Cardiac muscle cell (in vitro differentiated cells and primary cell): ENCODE measurements at regions not wholly inside any gene's neighbourhood (a gene's known extent, or its start where the extent isn't known, plus 50 kb on each side); places are given as distances from the start of the nearest gene placed in this dataset.

Source experiments
- DNase-seq, 2 donors: peaks; one replicate each; pipeline versions ENCODE4 v3.0.0 to v3.0.0-alpha.2; 2010 to 2017; ENCODE audit warnings: low read depth in 1 of 2, low spot score in 1 of 2
- H3K27ac ChIP-seq: fragments of 200-600 bp; sonication (generic); 2 replicates; pipeline ENCODE4 v1.5.1; 2016
- H3K27me3 ChIP-seq: fragments of 200-600 bp; sonication (generic); 2 replicates; pipeline ENCODE4 v1.6.0; 2016; ENCODE audit warnings: control low read depth
- H3K36me3 ChIP-seq: fragments of 200-600 bp; sonication (generic); 2 replicates; pipeline ENCODE4 v1.5.1; 2016; ENCODE audit warnings: control low read depth
- H3K4me1 ChIP-seq: fragments of 200-600 bp; sonication (generic); 2 replicates; pipeline ENCODE4 v1.8.1; 2017; ENCODE audit warnings: low read depth, mild to moderate bottlenecking, mixed run types
- H3K4me3 ChIP-seq: fragments of 200-600 bp; sonication (generic); 2 replicates; pipeline ENCODE4 v1.5.1; 2016; ENCODE audit warnings: mild to moderate bottlenecking
- H3K9me3 ChIP-seq: fragments of 200-600 bp; sonication (generic); 2 replicates; pipeline ENCODE4 v1.5.1; 2017; ENCODE audit warnings: low read depth, mild to moderate bottlenecking, control low read depth
- TF ChIP-seq, protein P1 (sequence below): IDR thresholded peaks from 2 replicates; pipeline ENCODE4 v1.5.1; 2012; ENCODE audit warnings: low read depth, mild to moderate bottlenecking, low read length

DNA sequence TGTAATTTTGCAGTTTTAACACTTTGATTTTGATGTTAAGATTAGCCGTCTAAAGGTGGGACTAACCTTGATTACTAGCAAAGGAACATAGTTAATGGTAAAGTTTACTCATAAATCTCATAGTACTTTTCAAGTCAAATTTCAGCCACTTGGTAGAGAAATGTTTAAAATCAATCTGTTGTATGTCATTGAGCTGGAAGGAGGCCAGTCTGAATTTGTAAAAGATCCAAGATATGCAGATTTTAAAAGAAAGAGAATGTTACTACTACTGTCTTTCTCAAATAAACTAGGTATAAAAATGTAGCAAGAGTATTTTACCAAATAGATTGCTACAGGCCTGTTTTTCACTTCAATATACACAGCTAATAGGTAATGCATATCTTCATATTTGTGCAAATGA, 600.8 kb upstream of the SEL1L start:
- Histone ChIP-seq H3K4me3 (no peak overlapping the region), H3K4me1 (no peaks in the 10 kb centered on the region), H3K27me3 (no peaks in the 10 kb centered on the region), H3K9me3 (no peaks in the 10 kb centered on the region), H3K27ac (no peak overlapping the region), H3K36me3 (no peaks in the 10 kb centered on the region)
- DNase-seq = no peak
- TF ChIP-seq, protein P1, sequence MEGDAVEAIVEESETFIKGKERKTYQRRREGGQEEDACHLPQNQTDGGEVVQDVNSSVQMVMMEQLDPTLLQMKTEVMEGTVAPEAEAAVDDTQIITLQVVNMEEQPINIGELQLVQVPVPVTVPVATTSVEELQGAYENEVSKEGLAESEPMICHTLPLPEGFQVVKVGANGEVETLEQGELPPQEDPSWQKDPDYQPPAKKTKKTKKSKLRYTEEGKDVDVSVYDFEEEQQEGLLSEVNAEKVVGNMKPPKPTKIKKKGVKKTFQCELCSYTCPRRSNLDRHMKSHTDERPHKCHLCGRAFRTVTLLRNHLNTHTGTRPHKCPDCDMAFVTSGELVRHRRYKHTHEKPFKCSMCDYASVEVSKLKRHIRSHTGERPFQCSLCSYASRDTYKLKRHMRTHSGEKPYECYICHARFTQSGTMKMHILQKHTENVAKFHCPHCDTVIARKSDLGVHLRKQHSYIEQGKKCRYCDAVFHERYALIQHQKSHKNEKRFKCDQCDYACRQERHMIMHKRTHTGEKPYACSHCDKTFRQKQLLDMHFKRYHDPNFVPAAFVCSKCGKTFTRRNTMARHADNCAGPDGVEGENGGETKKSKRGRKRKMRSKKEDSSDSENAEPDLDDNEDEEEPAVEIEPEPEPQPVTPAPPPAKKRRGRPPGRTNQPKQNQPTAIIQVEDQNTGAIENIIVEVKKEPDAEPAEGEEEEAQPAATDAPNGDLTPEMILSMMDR = no peak

DNA sequence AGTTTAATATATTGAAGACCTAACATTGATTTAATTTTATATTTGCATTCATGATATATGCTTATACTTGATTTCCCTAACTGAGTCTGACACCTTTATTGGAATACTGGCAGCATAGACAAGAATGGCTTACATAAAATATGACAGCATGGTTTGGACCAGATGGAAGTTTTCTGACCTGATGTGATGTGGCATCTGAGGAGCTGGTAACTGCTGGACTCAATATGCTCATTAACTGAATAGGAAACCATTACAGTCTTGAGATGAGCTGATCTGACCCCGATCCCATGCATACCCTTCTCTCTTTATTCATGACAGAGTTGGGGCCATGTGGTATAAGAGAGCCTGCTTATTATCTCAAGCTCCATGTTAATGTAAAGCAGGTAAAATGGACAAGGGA, 604.8 kb upstream of the SEL1L start:
- Histone ChIP-seq H3K36me3 (no peaks in the 10 kb centered on the region), H3K4me1 (no peaks in the 10 kb centered on the region), H3K9me3 (no peaks in the 10 kb centered on the region), H3K27me3 (no peaks in the 10 kb centered on the region), H3K4me3 (no peak overlapping the region), H3K27ac (no peak overlapping the region)
- TF ChIP-seq, protein P1 = no peak
- no peak for DNase-seq

DNA sequence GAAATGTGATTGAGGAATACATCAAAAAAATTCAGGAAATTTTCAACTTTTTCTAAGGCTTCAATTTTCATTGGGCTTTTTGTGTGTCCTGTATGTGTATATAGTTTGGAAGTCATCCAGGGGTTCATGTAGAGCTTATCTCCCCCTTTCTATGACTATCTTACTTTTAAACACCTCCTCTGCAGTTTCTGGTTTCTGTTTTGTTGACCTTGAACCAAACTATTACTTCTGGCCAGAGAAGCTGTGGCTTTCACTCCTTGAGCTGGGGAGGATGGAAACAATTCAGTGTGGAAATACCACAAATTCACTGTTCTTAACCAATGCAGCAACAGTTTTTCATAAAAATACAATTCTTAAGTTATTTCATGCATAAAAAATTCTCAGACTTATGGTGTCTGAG, 613.2 kb upstream of the SEL1L start:
- Histone ChIP-seq H3K4me3 (no peak overlapping the region), H3K4me1 (no peaks in the 10 kb centered on the region), H3K36me3 (no peaks in the 10 kb centered on the region), H3K27ac (no peak overlapping the region), H3K9me3 (no peaks in the 10 kb centered on the region), H3K27me3 (no peaks in the 10 kb centered on the region)
- TF ChIP-seq, protein P1 = no peak
- no peak for DNase-seq

DNA sequence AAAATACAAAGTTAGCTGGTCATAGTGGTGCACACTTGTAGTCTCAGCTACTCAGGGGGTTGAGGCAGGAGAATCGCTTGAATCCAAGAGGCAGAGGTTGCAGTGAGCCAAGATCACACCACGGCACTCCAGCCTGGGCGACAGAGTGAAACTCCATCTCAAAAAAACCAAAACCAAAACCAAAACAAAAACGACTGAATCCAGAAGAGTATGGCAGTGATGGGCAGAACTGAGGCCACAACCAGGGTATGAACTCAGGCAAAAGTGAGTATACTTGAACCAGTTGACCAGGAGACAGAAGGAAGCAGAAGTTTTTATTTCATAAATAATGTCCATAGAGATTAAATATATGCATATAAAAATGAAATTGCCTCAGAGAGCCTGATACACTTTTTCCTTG, 620.0 kb upstream of the SEL1L start:
- Histone ChIP-seq H3K36me3 (no peaks in the 10 kb centered on the region), H3K9me3 (no peaks in the 10 kb centered on the region), H3K27me3 (no peaks in the 10 kb centered on the region), H3K27ac (no peak overlapping the region), H3K4me1 (no peaks in the 10 kb centered on the region), H3K4me3 (no peak overlapping the region)
- TF ChIP-seq, protein P1 = no peak
- DNase-seq = no peak

DNA sequence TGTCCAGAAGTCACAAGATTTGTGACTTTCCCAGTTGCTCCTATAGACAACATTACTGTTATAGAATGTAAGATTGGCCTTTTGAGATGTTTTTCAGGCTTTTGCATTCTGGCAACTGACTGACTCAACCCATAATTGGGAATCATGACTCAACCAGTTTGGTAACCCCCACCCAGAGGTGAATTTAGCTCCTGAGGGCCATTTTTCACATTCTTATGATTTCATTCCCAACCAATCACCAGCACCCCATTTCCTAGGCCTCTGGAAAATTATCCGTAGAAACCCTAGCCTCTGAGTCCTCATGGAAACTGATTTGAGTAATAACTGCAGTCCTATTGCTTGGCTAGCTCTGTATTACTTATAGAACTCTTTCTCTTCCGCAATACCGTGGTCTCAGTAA, 626.0 kb upstream of the SEL1L start:
- DNase-seq = no peak

DNA sequence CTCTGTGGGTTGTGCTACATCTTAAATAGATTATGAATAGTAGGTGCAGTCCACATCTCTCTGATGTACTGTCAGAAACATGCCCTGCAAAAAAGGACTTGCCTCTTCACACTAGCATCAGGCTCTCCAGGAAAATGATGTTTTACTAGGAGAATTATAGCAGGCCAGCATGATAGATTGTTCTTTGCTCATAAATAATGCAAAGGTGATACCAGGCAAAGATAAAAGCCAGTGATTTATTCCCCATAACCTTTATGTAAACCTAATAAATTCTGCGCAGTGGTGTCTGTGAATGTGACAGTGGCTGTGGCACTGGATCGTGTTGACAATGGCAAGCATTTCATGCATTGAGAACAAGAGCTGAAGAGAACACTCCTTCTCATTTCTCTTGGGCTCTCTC, 646.5 kb upstream of the SEL1L start:
- TF ChIP-seq, protein P1 = no peak
- Histone ChIP-seq H3K9me3 (no peaks in the 10 kb centered on the region), H3K4me3 (no peak overlapping the region), H3K27me3 (no peaks in the 10 kb centered on the region), H3K36me3 (no peaks in the 10 kb centered on the region), H3K4me1 (no peaks in the 10 kb centered on the region), H3K27ac (no peak overlapping the region)
- DNase-seq = no peak

More for the DNA sequence above, 626.0 kb upstream of the SEL1L start:
- TF ChIP-seq, protein P1 = no peak
- no peak overlapping the region for H3K27ac ChIP-seq
- no peaks in the 10 kb centered on the region for H3K36me3 ChIP-seq
- H3K9me3 ChIP-seq = peaks cover 5% of the 10 kb centered on the region
- no peaks in the 10 kb centered on the region for H3K27me3 ChIP-seq
- no peaks in the 10 kb centered on the region for H3K4me1 ChIP-seq
- no peak overlapping the region for H3K4me3 ChIP-seq
